Epidermal melanocyte (primary cell): ENCODE measurements at regions not wholly inside any gene's neighbourhood (a gene's known extent, or its start where the extent isn't known, plus 50 kb on each side); places are given as distances from the start of the nearest gene placed in this dataset.
"Not testable (repeated sequence)": the region's sequence is repeated elsewhere in the genome, so short reads cannot be mapped to it uniquely, and the experiment has no call there.

Experiments
- DNase-seq: peaks from one replicate; pipeline ENCODE4 v3.0.0; 2011; ENCODE audit warnings: low spot score; ENCODE audit not compliant: insufficient read length

GRCh38 chr9:78438211-78438610 lies 141.3 kb downstream of the PSAT1 start:
- DNase-seq, result no peak

GRCh38 chr9:78438780-78439179 lies 141.9 kb downstream of the PSAT1 start:
- DNase-seq, result no peak

- DNase-seq, result peak; percentile 92
These were observed 142.4 kb downstream of the PSAT1 start for GRCh38 chr9:78439190-78439865.

- DNase-seq, result no peak
These were observed 143.2 kb downstream of the PSAT1 start for GRCh38 chr9:78439866-78440830.

- no peak for DNase-seq
These were observed 144.5 kb downstream of the PSAT1 start for GRCh38 chr9:78441396-78441795.

- no peak for DNase-seq
These were observed 145.0 kb downstream of the PSAT1 start for GRCh38 chr9:78441822-78442431.

- not testable (repeated sequence) for DNase-seq
These were observed 145.7 kb downstream of the PSAT1 start for GRCh38 chr9:78442577-78442976.

GRCh38 chr9:78443946-78444345 lies 147.0 kb downstream of the PSAT1 start:
- no peak for DNase-seq

- no peak for DNase-seq
These were observed 152.2 kb downstream of the PSAT1 start for GRCh38 chr9:78448960-78449673.

GRCh38 chr9:78453450-78453849 lies 156.5 kb downstream of the PSAT1 start:
- DNase-seq, result no peak

- no peak for DNase-seq
These were observed 165.7 kb downstream of the PSAT1 start for GRCh38 chr9:78462611-78463010.

- DNase-seq, result no peak
These were observed 166.8 kb downstream of the PSAT1 start for GRCh38 chr9:78463750-78464149.

GRCh38 chr9:78468231-78468630 lies 171.3 kb downstream of the PSAT1 start:
- no peak for DNase-seq

GRCh38 chr9:78468974-78469576 lies 172.2 kb downstream of the PSAT1 start:
- no peak for DNase-seq

- no peak for DNase-seq
These were observed 173.3 kb downstream of the PSAT1 start for GRCh38 chr9:78470216-78470615.

- no peak for DNase-seq
These were observed 173.8 kb downstream of the PSAT1 start for GRCh38 chr9:78470741-78471140.

- no peak for DNase-seq
These were observed 175.2 kb downstream of the PSAT1 start for GRCh38 chr9:78472111-78472510.

GRCh38 chr9:78479441-78479840 lies 182.5 kb downstream of the PSAT1 start:
- DNase-seq, result no peak

GRCh38 chr9:78486661-78487060 lies 189.7 kb downstream of the PSAT1 start:
- no peak for DNase-seq

- DNase-seq, result no peak
These were observed 193.3 kb downstream of the PSAT1 start for GRCh38 chr9:78490231-78490630.

GRCh38 chr9:78491402-78491801 lies 194.5 kb downstream of the PSAT1 start:
- no peak for DNase-seq
